Activated T-cell treated with anti-CD3 and anti-CD28 coated beads, Interleukin-2, amount 50 U/mL, for 4 hours (primary cell): ENCODE measurements at regions not wholly inside any gene's neighbourhood (a gene's known extent, or its start where the extent isn't known, plus 50 kb on each side); places are given as distances from the start of the nearest gene placed in this dataset.
"Not testable (repeated sequence)": the region's sequence is repeated elsewhere in the genome, so short reads cannot be mapped to it uniquely, and the experiment has no call there.

Experiments used
- ATAC-seq, 2 donors: fragments of 200-7000 bp; cut with Tn5 transposase; one replicate each; pipeline ENCODE4 v1.10.0; 2021
- DNase-seq: peaks from one replicate; pipeline ENCODE4 v3.0.0-alpha.2; 2020
- H3K27me3 Mint-ChIP-seq: one replicate; pipeline ENCODE4 v1.8.0; 2021; ENCODE audit warnings: low read depth, mixed read lengths
- H3K36me3 Mint-ChIP-seq: one replicate; pipeline ENCODE4 v1.8.0; 2022; ENCODE audit warnings: mixed read lengths; ENCODE audit not compliant: insufficient read depth
- H3K4me1 Mint-ChIP-seq: one replicate; pipeline ENCODE4 v1.8.0; 2021; ENCODE audit warnings: low read depth, mixed read lengths
- H3K4me3 Mint-ChIP-seq: one replicate; pipeline ENCODE4 v1.8.0; 2021; ENCODE audit warnings: mild to moderate bottlenecking, moderate library complexity, mixed read lengths
- H3K9me3 Mint-ChIP-seq: one replicate; pipeline ENCODE4 v1.8.0; 2021; ENCODE audit warnings: mixed read lengths

DNA sequence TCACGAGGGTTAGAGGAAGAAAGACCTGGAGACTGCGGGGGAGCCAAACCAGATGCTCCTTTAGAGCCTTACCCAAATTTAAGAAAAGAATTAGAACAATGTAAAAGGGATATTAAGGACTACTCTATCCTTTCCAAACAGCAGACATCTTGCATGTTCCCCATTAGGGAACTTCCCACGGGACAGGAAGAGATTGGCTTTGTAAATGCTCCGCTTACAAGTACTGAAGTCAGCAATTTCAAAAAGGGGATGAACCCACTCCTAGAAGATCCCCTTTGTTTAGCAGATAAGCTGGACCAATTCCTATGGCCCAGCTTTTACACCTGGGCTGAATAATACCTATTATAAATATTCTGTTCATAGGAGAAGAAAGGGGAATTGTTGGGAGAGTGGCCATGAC, 74.2 kb downstream of the APOBEC1 start:
- Mint-ChIP-seq H3K4me1 (no peaks in the 10 kb centered on the region), H3K9me3 (no peaks in the 10 kb centered on the region), H3K36me3 (no peaks in the 10 kb centered on the region), H3K27me3 (peaks cover 10% of the 10 kb centered on the region), H3K4me3 (no peak overlapping the region)
- no peak for DNase-seq
- ATAC-seq, result no peak

DNA sequence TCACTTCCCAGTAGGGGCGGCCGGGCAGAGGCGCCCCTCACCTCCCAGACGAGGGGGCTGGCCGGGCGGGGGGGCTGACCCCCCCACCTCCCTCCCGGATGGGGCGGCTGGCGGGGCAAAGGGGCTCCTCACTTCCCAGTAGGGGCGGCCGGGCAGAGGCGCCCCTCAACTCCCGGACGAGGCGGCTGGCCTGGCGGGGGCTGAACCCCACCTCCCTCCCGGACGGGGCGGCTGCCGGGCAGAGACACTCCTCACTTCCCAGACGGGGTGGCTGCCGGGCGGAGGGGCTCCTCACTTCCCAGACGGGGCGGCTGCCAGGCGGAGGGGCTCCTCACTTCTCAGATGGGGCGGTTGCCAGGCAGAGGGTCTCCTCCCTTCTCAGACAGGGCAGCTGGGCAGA, 75.6 kb downstream of the APOBEC1 start:
- H3K4me3 Mint-ChIP-seq, H3K9me3 Mint-ChIP-seq, H3K4me1 Mint-ChIP-seq, H3K36me3 Mint-ChIP-seq, DNase-seq, ATAC-seq: not testable (repeated sequence)
- peaks cover 14% of the 10 kb centered on the region for H3K27me3 Mint-ChIP-seq

- peaks cover 25% of the 10 kb centered on the region for H3K27me3 Mint-ChIP-seq
- not testable (repeated sequence) for H3K36me3 Mint-ChIP-seq, H3K4me1 Mint-ChIP-seq, H3K9me3 Mint-ChIP-seq, H3K4me3 Mint-ChIP-seq
- ATAC-seq, result peak; percentile 37 to 38
- DNase-seq, result peak; percentile 35
Measured at GRCh38 chr12:7588742-7589329, 76.9 kb downstream of the APOBEC1 start.

DNA sequence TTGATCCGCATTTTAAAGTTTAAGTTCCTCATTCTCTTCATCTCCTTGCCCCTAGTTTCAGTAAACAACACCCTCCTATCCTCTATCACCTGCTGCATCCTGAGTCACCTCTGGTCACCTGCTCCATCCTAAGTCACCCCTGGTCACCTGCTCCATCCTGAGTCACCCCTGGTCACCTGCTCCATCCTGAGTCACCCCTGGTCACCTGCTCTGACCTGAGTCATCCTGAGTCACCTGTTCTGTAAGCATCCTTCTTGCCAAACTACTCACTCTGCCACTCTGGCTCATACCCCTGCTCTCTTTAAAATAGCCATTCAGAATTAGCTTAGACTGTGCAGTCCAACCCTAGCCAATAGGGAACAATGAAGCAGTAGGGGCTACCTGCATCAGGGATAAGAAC, 80.6 kb upstream of the CD163 start:
- H3K36me3 Mint-ChIP-seq, DNase-seq, H3K4me1 Mint-ChIP-seq, H3K9me3 Mint-ChIP-seq, H3K4me3 Mint-ChIP-seq: not testable (repeated sequence)
- peak in 1 of 2 donors; percentile 43 for ATAC-seq
- peaks cover 38% of the 10 kb centered on the region for H3K27me3 Mint-ChIP-seq

GRCh38 chr12:7583471-7583870, 79.9 kb upstream of the CD163 start:
- peaks cover 10% of the 10 kb centered on the region for H3K9me3 Mint-ChIP-seq
- H3K36me3 Mint-ChIP-seq, result no peaks in the 10 kb centered on the region
- H3K4me1 Mint-ChIP-seq, result no peaks in the 10 kb centered on the region
- H3K27me3 Mint-ChIP-seq, result peaks cover 38% of the 10 kb centered on the region
- no peak for DNase-seq
- ATAC-seq, result no peak
- H3K4me3 Mint-ChIP-seq, result no peak overlapping the region

DNA sequence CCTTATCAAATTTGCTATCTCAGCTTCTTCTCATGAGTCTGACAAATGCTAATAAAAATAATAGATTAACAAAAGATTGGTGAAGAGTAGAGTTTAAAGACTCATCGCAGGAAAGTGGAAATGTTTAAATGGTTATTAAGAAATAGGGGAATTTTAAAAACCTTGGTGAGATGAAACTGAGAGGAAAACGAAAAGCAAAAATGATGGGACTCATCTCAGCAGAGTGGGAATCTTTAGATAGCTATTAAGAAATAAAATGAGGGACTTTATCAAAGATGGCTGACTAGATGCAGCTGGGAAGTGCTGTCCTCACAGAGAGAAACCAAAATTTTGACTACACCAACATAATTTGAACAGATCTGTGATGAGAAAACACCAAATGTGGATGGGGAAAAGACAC, 79.2 kb upstream of the CD163 start:
- Mint-ChIP-seq H3K4me3 (no peak overlapping the region), H3K4me1 (no peaks in the 10 kb centered on the region), H3K27me3 (peaks cover 38% of the 10 kb centered on the region), H3K36me3 (no peaks in the 10 kb centered on the region), H3K9me3 (peaks cover 10% of the 10 kb centered on the region)
- no peak for ATAC-seq
- DNase-seq, result no peak

DNA sequence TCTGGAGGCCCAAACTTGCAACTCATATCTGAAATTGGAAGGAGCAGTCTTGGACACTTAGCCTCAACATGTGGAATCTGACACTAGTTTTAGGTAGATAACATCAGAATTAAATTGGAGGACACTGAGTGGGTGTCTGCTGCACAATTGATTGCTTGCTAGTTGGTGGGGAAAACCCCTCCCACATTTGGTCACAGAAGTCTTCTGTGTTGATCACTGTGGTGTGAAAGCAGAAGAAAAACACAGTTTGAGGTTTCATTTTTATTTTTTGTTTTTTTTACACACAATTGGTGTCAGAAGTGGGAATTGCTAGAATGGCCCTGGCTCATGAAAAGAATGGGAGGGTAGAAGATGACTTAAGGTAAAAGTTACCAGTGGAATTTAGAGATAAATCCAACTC, 78.0 kb upstream of the CD163 start:
- Mint-ChIP-seq H3K9me3 (peaks cover 10% of the 10 kb centered on the region), H3K4me1 (no peaks in the 10 kb centered on the region), H3K36me3 (no peaks in the 10 kb centered on the region), H3K27me3 (peaks cover 36% of the 10 kb centered on the region), H3K4me3 (no peak overlapping the region)
- DNase-seq, result no peak
- peak in 1 of 2 donors; percentile 18 for ATAC-seq

DNA sequence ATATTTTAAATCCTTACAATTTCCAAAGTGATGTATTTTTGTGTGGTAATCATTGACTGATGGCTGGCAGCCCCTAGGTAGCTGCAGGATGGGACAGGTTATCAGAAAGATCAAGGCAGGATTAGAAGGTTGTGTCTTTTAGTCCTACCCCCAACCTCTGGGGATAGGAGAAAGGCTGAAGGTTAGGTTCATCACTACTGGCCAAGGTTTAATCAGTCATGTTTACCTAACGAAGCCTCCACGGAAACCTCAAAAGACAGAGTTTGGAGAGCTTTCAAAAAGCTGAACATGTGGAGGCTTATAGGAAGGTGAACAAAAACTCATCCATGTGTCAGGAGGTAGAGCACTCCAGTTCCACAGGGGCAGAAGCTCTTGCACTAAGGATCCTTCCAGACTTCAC, 77.5 kb upstream of the CD163 start:
- H3K4me3 Mint-ChIP-seq, result no peak overlapping the region
- peaks cover 34% of the 10 kb centered on the region for H3K27me3 Mint-ChIP-seq
- H3K9me3 Mint-ChIP-seq, result peaks cover 10% of the 10 kb centered on the region
- ATAC-seq, result no peak
- H3K4me1 Mint-ChIP-seq, result no peaks in the 10 kb centered on the region
- DNase-seq, result no peak
- no peaks in the 10 kb centered on the region for H3K36me3 Mint-ChIP-seq

DNA sequence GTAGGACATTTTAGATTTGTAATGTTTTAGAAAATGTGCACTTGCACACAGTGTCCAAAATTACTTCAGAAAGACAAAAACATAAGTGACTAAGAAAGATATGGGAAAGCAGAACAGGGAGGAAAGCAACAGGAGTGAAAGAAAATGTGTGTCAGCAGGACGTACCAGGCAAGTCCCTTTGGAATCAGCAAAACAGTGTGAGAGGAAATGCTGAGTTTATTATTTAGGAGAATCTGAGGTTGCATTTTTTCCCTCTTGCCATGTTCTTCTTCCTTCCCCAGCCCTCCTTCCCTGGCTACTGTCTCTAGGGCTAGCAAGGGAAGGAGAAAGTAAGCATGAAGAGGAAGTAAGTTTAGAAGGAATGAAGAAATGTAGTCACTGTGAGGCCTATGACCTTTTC, 67.7 kb upstream of the CD163 start:
- ATAC-seq (no peak), DNase-seq (no peak)
- Mint-ChIP-seq H3K4me3 (no peak overlapping the region), H3K27me3 (peaks cover 23% of the 10 kb centered on the region), H3K36me3 (no peaks in the 10 kb centered on the region), H3K9me3 (peaks cover 5% of the 10 kb centered on the region), H3K4me1 (no peaks in the 10 kb centered on the region)

- ATAC-seq (no peak), DNase-seq (no peak)
- Mint-ChIP-seq H3K27me3 (peaks cover 23% of the 10 kb centered on the region), H3K4me3 (no peak overlapping the region), H3K9me3 (no peaks in the 10 kb centered on the region), H3K4me1 (no peaks in the 10 kb centered on the region), H3K36me3 (no peaks in the 10 kb centered on the region)
Measured at GRCh38 chr12:7557227-7557626, 53.6 kb upstream of the CD163 start.

DNA sequence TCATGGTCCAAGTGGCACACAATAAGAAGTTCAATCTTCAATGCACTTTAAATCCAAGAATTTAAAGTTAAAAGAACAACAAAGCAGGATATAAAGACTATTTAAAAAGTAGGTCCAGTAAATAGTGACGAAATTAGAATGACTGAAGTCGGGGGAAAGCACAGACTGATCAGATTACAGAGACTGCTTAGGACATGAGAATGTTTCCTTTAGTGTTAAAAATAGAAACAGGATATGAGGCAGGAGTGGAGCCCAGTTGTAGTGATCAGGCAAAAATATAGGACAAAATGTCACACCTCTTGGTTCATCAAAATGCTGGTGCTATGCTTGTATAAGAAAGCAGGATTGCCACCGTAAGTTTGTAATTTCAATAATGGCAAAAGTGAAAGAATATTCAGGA, 52.2 kb upstream of the CD163 start:
- Mint-ChIP-seq H3K27me3 (peaks cover 15% of the 10 kb centered on the region), H3K9me3 (peaks cover 8% of the 10 kb centered on the region), H3K4me3 (no peak overlapping the region), H3K36me3 (no peaks in the 10 kb centered on the region), H3K4me1 (no peaks in the 10 kb centered on the region)
- no peak for ATAC-seq
- no peak for DNase-seq

- H3K36me3 Mint-ChIP-seq, H3K4me3 Mint-ChIP-seq, ATAC-seq, H3K4me1 Mint-ChIP-seq, DNase-seq: not testable (repeated sequence)
- peaks cover 10% of the 10 kb centered on the region for H3K27me3 Mint-ChIP-seq
- H3K9me3 Mint-ChIP-seq, result peaks cover 12% of the 10 kb centered on the region
Measured at GRCh38 chr12:7554831-7555230, 51.3 kb upstream of the CD163 start.
